Heart left ventricle (tissue), 16 donors: ENCODE measurements at regions not wholly inside any gene's neighbourhood (a gene's known extent, or its start where the extent isn't known, plus 50 kb on each side); places are given as distances from the start of the nearest gene placed in this dataset.

Experiments
- ATAC-seq, 4 donors: fragments of 200-7000 bp; cut with Tn5 transposase; one replicate each; pipeline ENCODE4 v1.9.1; 2020 to 2022; ENCODE audit warnings: moderate library complexity in 4 of 4, mild to moderate bottlenecking in 3 of 4, moderate number of reproducible peaks in 1 of 4
- DNase-seq, 5 donors: peaks; one replicate each; pipeline ENCODE4 v3.0.0-alpha.2; 2020
- H3K27ac ChIP-seq, 12 donors: fragments of 200-600 bp; sonication (generic) in 4 of 12; one replicate each; pipeline versions ENCODE4 v1.5.0 to v1.8.0; 2016 to 2022; ENCODE audit warnings: mild to moderate bottlenecking in 2 of 12
- H3K27me3 ChIP-seq, 9 donors: fragments of 200-600 bp; sonication (generic) in 2 of 9; one replicate each; pipeline versions ENCODE4 v1.5.1 to v1.8.0; 2016 to 2022; ENCODE audit warnings: mild to moderate bottlenecking in 3 of 9
- H3K36me3 ChIP-seq, 9 donors: fragments of 200-600 bp; sonication (generic) in 2 of 9; one replicate each; pipeline versions ENCODE4 v1.5.0 to v1.8.0; 2018 to 2022; ENCODE audit warnings: mild to moderate bottlenecking in 2 of 9
- H3K4me1 ChIP-seq, 12 donors: fragments of 200-600 bp; sonication (generic) in 4 of 12; one replicate each; pipeline versions ENCODE4 v1.5.0 to v1.8.0; 2016 to 2022; ENCODE audit warnings: mild to moderate bottlenecking in 3 of 12
- H3K4me3 ChIP-seq, 12 donors: fragments of 200-600 bp; sonication (generic) in 4 of 12; one replicate each; pipeline versions ENCODE4 v1.5.0 to v1.8.0; 2017 to 2022; ENCODE audit warnings: mild to moderate bottlenecking in 9 of 12, moderate library complexity in 4 of 12
- H3K9me3 ChIP-seq, 12 donors: fragments of 200-600 bp; sonication (generic) in 4 of 12; one replicate each; pipeline versions ENCODE4 v1.5.0 to v1.8.0; 2016 to 2022; ENCODE audit warnings: mild to moderate bottlenecking in 1 of 12
- POLR2A ChIP-seq, 2 donors: fragments of 450-650 bp; IDR thresholded peaks; one replicate each; pipeline ENCODE4 v1.6.1; 2017; ENCODE audit warnings: antibody characterized with exemption in 2 of 2, mild to moderate bottlenecking in 2 of 2, moderate library complexity in 2 of 2
- whole genome bisulfite sequencing, 4 donors: extraction: QIAGEN DNeasy Blood & Tissue Kit in 2 of 4; methylation state at CpG; one replicate each; pipeline versions ENCODE4 v1.1.5 to v1.1.7; 2013 to 2018; 5-methylcytosine and 5-hydroxymethylcytosine counted together
- intact Hi-C, 10 donors: fragments of 100-400 bp; cut with DNase I; formaldehyde crosslinking; loops; one replicate each; pipeline versions ENCODE4 v1.11.1 to v1.14.2; 2022
- TF ChIP-seq, protein P1 (sequence below), 12 donors: fragments of 200-600 bp; sonication (generic) in 4 of 12; IDR thresholded peaks; one replicate each; pipeline versions ENCODE4 v1.5.0 to v1.8.0; 2018 to 2022; ENCODE audit warnings: antibody characterized with exemption in 12 of 12, mild to moderate bottlenecking in 5 of 12
- donor health status: ischemic (EF 13 %, LVEDD 7.1; RV severe dilation, severe dysfunction).
- donor health status: healthy with polysubstance abuse.
- donor health status: DM: no; HTN: yes; CAD: no.
- donor health status: DM: no; HTN: no; CAD: no.
- donor health status: ischemic (EF 25% LVEDD 6.9; RV normal size, moderate dysfunction).
- donor health status: ischemic (EF 25% LVEDD 5.7; RV mildly dilated, moderate dysfunction).
- donor health status: healthy.
- donor health status: DM: yes; HTN: yes; CAD: no.
- donor health status: ischemic (EF 35%, LVEDD 5.7; RV mildly dilated, moderate dysfunction).
- donor health status: nonischemic (EF 11% LVEDD 7.7; RV severe dilation, severe dysfunction).
- donor health status: DM: yes; HTN: yes; CAD: no.
- donor health status: PGD.
- donor health status: ischemic (EF 29% LVEDD 5.4; RV normal size, mild dysfunction).
- donor health status: nonischemic (EF 23%, LVEDD 6.1; RV moderate dilation, normal function).

DNA sequence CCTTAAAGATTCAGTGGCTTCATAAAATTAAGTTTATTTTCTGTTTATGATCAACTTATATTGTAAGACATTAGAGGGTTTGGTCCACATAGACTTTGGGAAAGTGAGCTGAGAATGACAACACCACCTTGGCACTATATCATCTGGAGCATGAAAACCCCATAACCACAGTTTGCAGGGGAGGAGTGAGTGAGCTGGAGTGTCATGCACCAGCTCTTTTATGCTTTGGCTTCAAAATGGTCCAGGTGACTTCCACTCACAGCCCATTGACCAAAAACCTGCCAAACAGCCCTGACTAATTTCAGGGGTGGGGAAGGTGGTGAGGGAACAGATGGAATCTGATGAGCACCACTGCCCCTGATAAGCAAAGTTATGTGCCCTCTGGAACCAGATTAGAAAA is 295.8 kb downstream of the DMRTA1 start:
- Histone ChIP-seq H3K4me1 (no peaks in the 10 kb centered on the region), H3K4me3 (no peak overlapping the region), H3K27me3 (no peaks in the 10 kb centered on the region), H3K27ac (no peak overlapping the region), H3K9me3 (peaks cover 0 to 3% (median 0%) of the 10 kb centered on the region in 12 donors), H3K36me3 (no peaks in the 10 kb centered on the region)
- ATAC-seq, result no peak
- intact Hi-C loops, result no loop called here
- TF ChIP-seq POLR2A (IDR thresholded peaks at IDR 0.05), result no peak
- TF ChIP-seq, protein P1, sequence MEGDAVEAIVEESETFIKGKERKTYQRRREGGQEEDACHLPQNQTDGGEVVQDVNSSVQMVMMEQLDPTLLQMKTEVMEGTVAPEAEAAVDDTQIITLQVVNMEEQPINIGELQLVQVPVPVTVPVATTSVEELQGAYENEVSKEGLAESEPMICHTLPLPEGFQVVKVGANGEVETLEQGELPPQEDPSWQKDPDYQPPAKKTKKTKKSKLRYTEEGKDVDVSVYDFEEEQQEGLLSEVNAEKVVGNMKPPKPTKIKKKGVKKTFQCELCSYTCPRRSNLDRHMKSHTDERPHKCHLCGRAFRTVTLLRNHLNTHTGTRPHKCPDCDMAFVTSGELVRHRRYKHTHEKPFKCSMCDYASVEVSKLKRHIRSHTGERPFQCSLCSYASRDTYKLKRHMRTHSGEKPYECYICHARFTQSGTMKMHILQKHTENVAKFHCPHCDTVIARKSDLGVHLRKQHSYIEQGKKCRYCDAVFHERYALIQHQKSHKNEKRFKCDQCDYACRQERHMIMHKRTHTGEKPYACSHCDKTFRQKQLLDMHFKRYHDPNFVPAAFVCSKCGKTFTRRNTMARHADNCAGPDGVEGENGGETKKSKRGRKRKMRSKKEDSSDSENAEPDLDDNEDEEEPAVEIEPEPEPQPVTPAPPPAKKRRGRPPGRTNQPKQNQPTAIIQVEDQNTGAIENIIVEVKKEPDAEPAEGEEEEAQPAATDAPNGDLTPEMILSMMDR (IDR thresholded peaks at IDR 0.05), result no peak
- no peak for DNase-seq

DNA sequence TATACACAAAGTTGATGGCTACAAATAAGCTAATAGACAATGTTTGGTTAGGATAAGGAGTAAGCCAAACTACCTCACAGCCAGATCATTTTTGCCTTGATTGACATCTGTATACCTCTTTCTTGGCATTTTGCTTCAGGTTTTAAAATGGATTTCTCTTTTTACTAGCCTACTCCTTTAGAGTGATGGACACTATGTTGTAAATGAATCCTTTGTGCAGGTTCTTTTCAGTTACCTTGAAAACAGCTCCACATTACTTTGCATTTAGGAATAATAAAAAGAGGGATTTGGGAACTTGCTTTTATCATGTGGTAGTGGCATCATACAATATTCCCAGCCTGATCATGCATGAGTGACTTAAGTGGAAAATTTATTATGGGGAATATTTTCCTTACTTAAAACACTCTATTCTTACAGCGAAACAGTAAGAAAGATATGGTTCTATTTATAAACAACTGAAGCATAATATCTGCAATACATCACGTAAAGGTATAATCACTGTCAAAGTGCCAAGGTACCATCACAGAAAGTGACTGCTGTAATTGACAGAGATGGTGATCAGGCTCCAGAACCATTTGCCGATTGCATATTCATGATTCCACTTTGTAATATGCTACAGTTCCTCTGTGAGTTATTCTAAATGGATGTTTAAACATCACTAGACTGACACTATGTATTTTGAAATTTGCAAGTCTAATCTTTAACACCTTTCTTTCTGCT is 327.0 kb downstream of the DMRTA1 start:
- Histone ChIP-seq H3K4me3 (no peak overlapping the region), H3K9me3 (no peaks in the 10 kb centered on the region), H3K27ac (no peak overlapping the region), H3K27me3 (no peaks in the 10 kb centered on the region), H3K4me1 (no peaks in the 10 kb centered on the region), H3K36me3 (no peaks in the 10 kb centered on the region)
- DNase-seq, result no peak
- no peak for ATAC-seq
- intact Hi-C loops, result no loop called here
- WGBS, 4 donors, result 70 to 72% (median 71%) methylated on average over 3 of the region's 3 CpGs
- TF ChIP-seq POLR2A (IDR thresholded peaks at IDR 0.05), result no peak
- TF ChIP-seq, protein P1 (IDR thresholded peaks at IDR 0.05), result no peak

DNA sequence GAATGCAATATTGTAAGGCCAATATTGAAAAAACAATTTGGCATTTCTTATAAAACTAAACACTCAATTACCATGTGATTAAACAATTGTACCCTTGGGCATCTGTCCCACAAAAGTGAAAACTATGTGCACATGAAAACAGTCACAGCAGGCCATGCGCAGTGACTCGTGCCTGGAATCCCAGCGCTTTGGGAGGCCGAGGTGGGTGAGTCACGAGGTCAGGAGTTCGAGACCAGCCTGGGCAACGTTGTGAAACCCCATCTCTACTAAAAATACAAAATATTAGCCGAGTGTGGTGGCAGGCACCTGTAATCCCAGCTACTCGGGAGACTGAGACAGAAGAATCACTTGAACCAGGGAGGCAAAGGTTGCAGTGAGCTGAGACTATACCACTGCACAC is 343.7 kb downstream of the DMRTA1 start:
- intact Hi-C loops, result no loop called here
- Histone ChIP-seq H3K27me3 (no peaks in the 10 kb centered on the region), H3K36me3 (no peaks in the 10 kb centered on the region), H3K27ac (no peak overlapping the region), H3K4me3 (no peak overlapping the region), H3K4me1 (no peaks in the 10 kb centered on the region), H3K9me3 (peaks cover 0 to 8% (median 0%) of the 10 kb centered on the region in 12 donors)
- 64 to 80% (median 76%) methylated on average over 9 of the region's 9 CpGs for WGBS, 4 donors
- TF ChIP-seq POLR2A (IDR thresholded peaks at IDR 0.05), result no peak
- TF ChIP-seq, protein P1 (IDR thresholded peaks at IDR 0.05), result no peak
- no peak for ATAC-seq
- no peak for DNase-seq

DNA sequence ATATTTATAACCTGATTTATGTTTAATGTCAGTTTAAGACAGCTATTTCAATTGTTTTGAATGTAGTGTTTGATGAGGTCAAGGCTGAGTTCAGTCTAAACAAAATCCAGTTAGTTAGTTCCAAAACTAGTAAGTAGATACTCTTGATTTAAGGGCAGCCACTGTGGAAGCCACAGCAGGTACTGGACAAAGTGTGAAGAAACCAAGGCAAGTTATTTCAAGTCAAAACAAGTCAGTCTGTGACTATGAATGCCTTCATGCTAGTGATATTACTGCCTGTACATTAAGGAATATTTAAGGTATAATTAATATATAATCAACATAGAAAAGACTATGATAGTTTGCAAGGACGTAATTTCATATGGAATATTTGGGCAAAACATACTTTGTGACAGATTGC is 362.3 kb downstream of the DMRTA1 start:
- Histone ChIP-seq H3K4me1 (no peaks in the 10 kb centered on the region), H3K36me3 (no peaks in the 10 kb centered on the region), H3K9me3 (peaks cover 0 to 10% (median 0%) of the 10 kb centered on the region in 12 donors), H3K27me3 (no peaks in the 10 kb centered on the region), H3K4me3 (no peak overlapping the region), H3K27ac (no peak overlapping the region)
- WGBS, 4 donors, result 33 to 56% (median 47%) methylated on average over 1 of the region's 1 CpG
- DNase-seq (no peak), ATAC-seq (no peak)
- TF ChIP-seq POLR2A (IDR thresholded peaks at IDR 0.05), result no peak
- TF ChIP-seq, protein P1 (IDR thresholded peaks at IDR 0.05), result no peak
- intact Hi-C loops, result no loop called here
